Right lobe of liver (tissue), 6 donors: ENCODE measurements at regions not wholly inside any gene's neighbourhood (a gene's known extent, or its start where the extent isn't known, plus 50 kb on each side); places are given as distances from the start of the nearest gene placed in this dataset.
"Not testable (repeated sequence)": the region's sequence is repeated elsewhere in the genome, so short reads cannot be mapped to it uniquely, and the experiment has no call there.

ENCODE experiments used
- ATAC-seq, 4 donors: fragments of 200-7000 bp; cut with Tn5 transposase; one replicate each; pipeline ENCODE4 v1.9.1; 2020; ENCODE audit warnings: mild to moderate bottlenecking in 4 of 4, moderate library complexity in 4 of 4
- DNase-seq, 3 donors: peaks; one replicate each; pipeline ENCODE4 v3.0.0-alpha.2; 2020
- H3K27ac ChIP-seq, 3 donors: fragments of 200-600 bp; one replicate each; pipeline ENCODE4 v1.8.0; 2022
- H3K27me3 ChIP-seq, 2 donors: fragments of 200-600 bp; one replicate each; pipeline ENCODE4 v1.8.0; 2022
- H3K36me3 ChIP-seq, 4 donors: fragments of 200-600 bp; sonication (generic) in 1 of 4; one replicate each; pipeline versions ENCODE4 v1.5.1 to v1.8.0; 2017 to 2022; ENCODE audit warnings: control low read depth in 1 of 4
- H3K4me1 ChIP-seq, 4 donors: fragments of 200-600 bp; sonication (generic) in 1 of 4; one replicate each; pipeline versions ENCODE4 v1.5.1 to v1.8.0; 2017 to 2022; ENCODE audit warnings: control low read depth in 1 of 4
- H3K4me3 ChIP-seq, 3 donors: fragments of 200-600 bp; one replicate each; pipeline ENCODE4 v1.8.0; 2022
- H3K9me3 ChIP-seq, 4 donors: fragments of 200-600 bp; sonication (generic) in 1 of 4; one replicate each; pipeline versions ENCODE4 v1.5.1 to v1.8.0; 2017 to 2022; ENCODE audit warnings: control low read depth in 1 of 4
- CTCF ChIP-seq, 4 donors: fragments of 200-600 bp in 3 of 4; fragments of 450-650 bp in 1 of 4; IDR thresholded peaks; one replicate each; pipeline versions ENCODE4 v1.5.1 to v1.8.0; 2016 to 2022; ENCODE audit warnings: antibody characterized with exemption in 4 of 4, mild to moderate bottlenecking in 2 of 4
- POLR2A ChIP-seq: fragments of 450-650 bp; IDR thresholded peaks from one replicate; pipeline ENCODE4 v1.6.1; 2017; ENCODE audit warnings: antibody characterized with exemption, mild to moderate bottlenecking
- WGBS: methylation state at CpG from one replicate; pipeline ENCODE4 v1.1.6; 2018; ENCODE audit warnings: low coverage, low lambda C conversion rate; ENCODE audit not compliant: insufficient coverage; ENCODE audit errors: missing lambda C conversion rate; 5-methylcytosine and 5-hydroxymethylcytosine counted together
- intact Hi-C, 2 donors: fragments of 100-400 bp; cut with DNase I; formaldehyde crosslinking; loops; one replicate each; pipeline versions ENCODE4 v1.11.2 to v1.14.1; 2022
- donor health status: DM: no; HTN: yes; CAD: no.
- donor health status: DM: no; HTN: no; CAD: no.
- donor health status: DM: no; HTN: no; CAD: no.
- donor health status: DM: no; HTN: yes; CAD: no.
- donor health status: DM: no; HTN: yes; CAD: no.

GRCh38 chr3:20924646-20925385 lies 738.8 kb upstream of the SGO1 start:
- no peak for TF ChIP-seq CTCF (IDR thresholded peaks at IDR 0.05)
- TF ChIP-seq POLR2A, result no peak
- WGBS, result 58% methylated on average over 5 of the region's 5 CpGs
- Histone ChIP-seq H3K27me3 (no peaks in the 10 kb centered on the region), H3K36me3 (no peaks in the 10 kb centered on the region), H3K27ac (no peak overlapping the region), H3K4me3 (no peak overlapping the region), H3K4me1 (no peaks in the 10 kb centered on the region), H3K9me3 (no peaks in the 10 kb centered on the region)
- DNase-seq, result no peak
- intact Hi-C loops, result no loop called here
- ATAC-seq, result no peak

- H3K4me3 ChIP-seq, H3K27ac ChIP-seq, H3K9me3 ChIP-seq, H3K27me3 ChIP-seq, H3K4me1 ChIP-seq, H3K36me3 ChIP-seq, intact Hi-C loops, ATAC-seq, DNase-seq: not testable (repeated sequence)
- 86% methylated on average over 5 of the region's 5 CpGs for WGBS
Measured at GRCh38 chr3:20921112-20921511, 735.1 kb upstream of the SGO1 start.

GRCh38 chr3:20916951-20917606 lies 731.1 kb upstream of the SGO1 start:
- intact Hi-C loops, result no loop called here
- DNase-seq, result no peak

GRCh38 chr3:20914310-20914709 lies 728.3 kb upstream of the SGO1 start:
- 76% methylated on average over 2 of the region's 2 CpGs for WGBS
- H3K27ac ChIP-seq, result no peak overlapping the region
- TF ChIP-seq POLR2A, result no peak
- no peak for TF ChIP-seq CTCF (IDR thresholded peaks at IDR 0.05)
- H3K36me3 ChIP-seq, result no peaks in the 10 kb centered on the region
- H3K27me3 ChIP-seq, result no peaks in the 10 kb centered on the region
- intact Hi-C loops, result no loop called here
- no peak overlapping the region for H3K4me3 ChIP-seq
- DNase-seq, result no peak
- no peak for ATAC-seq
- no peaks in the 10 kb centered on the region for H3K9me3 ChIP-seq
- no peaks in the 10 kb centered on the region for H3K4me1 ChIP-seq

More at GRCh38 chr3:20916951-20917606, 731.1 kb upstream of the SGO1 start:
- TF ChIP-seq POLR2A, result no peak
- no peak for TF ChIP-seq CTCF (IDR thresholded peaks at IDR 0.05)
- no peak overlapping the region for H3K27ac ChIP-seq
- H3K4me1 ChIP-seq, result no peaks in the 10 kb centered on the region
- 56% methylated on average over 6 of the region's 6 CpGs for WGBS
- H3K27me3 ChIP-seq, result no peaks in the 10 kb centered on the region
- no peaks in the 10 kb centered on the region for H3K36me3 ChIP-seq
- no peak overlapping the region for H3K4me3 ChIP-seq
- ATAC-seq, result no peak
- no peaks in the 10 kb centered on the region for H3K9me3 ChIP-seq

GRCh38 chr3:20912406-20912805 lies 726.4 kb upstream of the SGO1 start:
- H3K4me3 ChIP-seq, result no peak overlapping the region
- H3K9me3 ChIP-seq, result no peaks in the 10 kb centered on the region
- no peak overlapping the region for H3K27ac ChIP-seq
- DNase-seq (no peak), ATAC-seq (no peak)
- H3K36me3 ChIP-seq, result no peaks in the 10 kb centered on the region
- intact Hi-C loops, result no loop called here
- no peaks in the 10 kb centered on the region for H3K27me3 ChIP-seq
- H3K4me1 ChIP-seq, result no peaks in the 10 kb centered on the region
- 50% methylated on average over 2 of the region's 2 CpGs for WGBS
- TF ChIP-seq CTCF (IDR thresholded peaks at IDR 0.05) (no peak), POLR2A (no peak)
